Activated effector memory CD4-positive, alpha-beta T cell treated with Interleukin-2 at 50 U/mL for 16 hours (primary cell): ENCODE measurements at regions not wholly inside any gene's neighbourhood (a gene's known extent, or its start where the extent isn't known, plus 50 kb on each side); places are given as distances from the start of the nearest gene placed in this dataset.
"Not testable (repeated sequence)": the region's sequence is repeated elsewhere in the genome, so short reads cannot be mapped to it uniquely, and the experiment has no call there.

Experiments used
- DNase-seq: peaks from one replicate; pipeline ENCODE4 v3.0.0-alpha.2; 2020

- DNase-seq = no peak
Measured at GRCh38 chr19:28612275-28612769, 600.6 kb downstream of the UQCRFS1 start.

DNA sequence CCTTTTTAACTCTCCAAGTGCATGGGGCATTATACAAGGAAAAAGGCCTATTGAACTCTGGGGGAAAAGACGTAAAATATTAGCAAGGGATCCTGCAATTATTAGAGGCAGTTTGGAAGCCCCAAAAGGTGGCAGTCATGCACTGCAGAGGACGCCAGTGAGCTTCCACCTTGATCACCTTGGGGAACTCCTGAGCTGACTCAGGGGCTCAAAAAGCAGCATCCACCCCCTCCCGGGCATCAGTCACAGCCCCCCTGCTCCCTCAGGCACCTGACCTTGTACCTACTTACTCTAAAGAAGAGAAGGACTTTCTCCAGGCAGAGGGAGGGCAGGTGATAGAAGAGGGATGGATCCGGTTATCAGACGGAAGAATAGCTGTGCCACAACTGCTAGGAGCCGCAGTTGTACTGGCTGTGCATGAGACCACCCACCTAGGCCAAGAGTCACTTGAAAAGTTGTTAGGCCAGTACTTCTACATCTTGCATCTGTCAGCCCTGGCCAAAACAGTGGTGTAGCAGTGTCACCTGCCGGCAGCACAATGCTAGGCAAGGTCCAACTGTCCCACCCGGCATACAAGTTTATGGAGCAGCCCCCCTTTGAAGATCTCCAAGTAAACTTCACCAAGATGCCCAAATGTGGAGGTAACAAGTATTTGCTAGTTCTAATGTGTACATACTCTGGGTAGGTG, 601.6 kb downstream of the UQCRFS1 start:
- not testable (repeated sequence) for DNase-seq

DNA sequence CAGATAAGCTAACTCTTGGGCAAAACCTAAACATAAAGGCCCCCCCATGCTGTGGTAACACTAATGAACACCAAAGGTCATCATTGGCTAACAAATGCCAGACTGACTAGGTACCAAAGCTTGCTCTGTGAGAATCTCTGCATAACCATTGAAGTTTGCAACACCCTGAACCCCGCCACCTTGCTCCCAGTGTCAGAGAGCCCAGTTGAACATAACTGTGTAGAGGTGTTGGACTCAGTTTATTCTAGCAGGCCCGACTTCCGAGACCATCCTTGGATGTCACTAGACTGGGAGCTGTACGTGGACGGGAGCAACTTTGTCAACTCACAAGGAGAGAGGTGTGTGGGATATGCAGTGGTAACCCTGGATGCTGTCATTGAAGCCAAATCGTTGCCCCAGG, 602.2 kb downstream of the UQCRFS1 start:
- DNase-seq = no peak

- DNase-seq = no peak
Measured at GRCh38 chr19:28609944-28610343, 603.0 kb downstream of the UQCRFS1 start.

GRCh38 chr19:28609091-28609755, 603.7 kb downstream of the UQCRFS1 start:
- no peak for DNase-seq

DNA sequence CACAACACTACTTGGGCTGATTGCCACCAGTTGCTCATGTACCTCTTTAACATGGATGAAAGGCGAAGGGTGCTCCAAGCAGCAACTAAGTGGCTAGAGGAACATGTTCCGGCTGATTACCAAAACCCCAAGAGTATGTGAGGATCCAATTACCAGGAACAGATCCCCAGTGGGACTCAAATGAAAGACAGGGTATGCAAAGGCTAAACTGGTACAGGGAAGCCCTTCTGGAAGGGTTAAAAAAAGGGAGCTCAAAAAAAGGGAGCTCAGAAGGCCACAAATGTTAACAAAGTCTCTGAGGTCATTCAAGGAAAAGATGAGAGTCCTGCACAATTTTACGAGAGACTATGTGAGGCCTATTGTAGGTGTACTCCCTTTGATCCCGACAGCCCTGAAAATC, 604.7 kb downstream of the UQCRFS1 start:
- DNase-seq = no peak

GRCh38 chr19:28607066-28607583, 605.8 kb downstream of the UQCRFS1 start:
- no peak for DNase-seq

GRCh38 chr19:28606269-28607032, 606.5 kb downstream of the UQCRFS1 start:
- no peak for DNase-seq

DNA sequence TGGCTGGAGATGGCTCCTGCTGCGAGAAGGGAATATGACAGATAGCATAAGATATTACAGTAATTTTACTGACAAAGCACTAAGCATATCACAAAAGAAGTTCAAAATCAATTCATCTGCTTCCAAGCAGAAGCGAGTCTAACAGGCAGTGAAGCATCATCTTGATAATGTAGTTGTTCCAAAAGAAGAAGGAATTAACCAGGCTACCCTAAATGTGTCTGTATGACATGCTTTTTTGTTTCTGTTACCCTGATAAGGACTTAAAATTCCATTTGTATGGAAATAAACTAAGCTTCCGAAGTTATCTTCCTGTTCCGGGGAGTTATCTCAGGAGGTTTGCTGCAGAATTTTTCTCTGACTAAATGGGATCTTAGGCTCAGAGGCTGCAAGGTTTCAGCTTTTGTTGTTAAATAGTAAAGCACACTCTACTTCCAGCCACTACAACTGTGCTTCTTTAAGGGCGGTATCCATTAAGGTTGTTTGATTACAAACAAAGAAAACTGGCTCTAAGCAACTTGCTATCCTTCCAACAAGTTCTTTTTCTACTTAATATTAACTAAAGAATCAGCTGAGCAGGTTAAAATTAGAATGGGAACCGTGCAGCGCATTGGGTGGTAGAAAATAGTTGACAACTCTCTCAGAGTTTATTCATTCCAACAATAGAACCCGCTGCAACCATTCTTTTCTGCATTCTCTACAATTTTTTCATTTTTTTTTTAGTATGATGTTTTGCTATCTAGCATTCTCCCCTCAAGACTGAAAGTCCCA, 607.3 kb downstream of the UQCRFS1 start:
- no peak for DNase-seq

- DNase-seq = no peak
Measured at GRCh38 chr19:28603453-28603852, 609.5 kb downstream of the UQCRFS1 start.

DNA sequence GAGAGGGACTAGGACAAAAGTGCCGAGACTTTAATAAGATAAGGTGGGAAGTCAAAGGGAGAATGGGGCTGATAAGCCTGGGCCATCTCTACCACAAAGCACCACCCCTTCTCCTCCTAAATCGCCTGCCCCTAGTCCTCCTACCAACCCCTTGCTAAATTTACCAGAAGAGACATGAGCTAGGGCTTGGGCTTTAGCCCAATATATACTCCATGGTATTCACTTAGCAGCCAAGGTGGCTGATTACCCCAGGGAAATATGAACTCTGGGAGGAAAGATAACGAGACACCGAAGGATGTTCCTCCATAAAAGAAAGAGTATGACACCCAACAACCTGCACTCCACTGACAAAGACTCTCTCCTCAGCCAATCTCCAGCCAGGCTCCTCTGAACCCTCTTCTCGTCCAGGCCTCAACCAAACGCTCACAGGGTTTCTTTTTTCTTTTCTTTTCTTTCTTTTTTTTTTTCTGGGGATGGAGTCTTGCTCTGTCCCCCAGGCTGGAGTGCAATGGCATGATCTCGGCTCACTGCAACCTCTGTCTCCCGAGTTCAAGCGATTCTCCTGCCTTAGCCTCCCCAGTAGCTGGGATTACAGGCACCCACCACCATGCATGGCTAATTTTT, 610.2 kb downstream of the UQCRFS1 start:
- no peak for DNase-seq

GRCh38 chr19:28601723-28602440, 611.1 kb downstream of the UQCRFS1 start:
- no peak for DNase-seq

DNA sequence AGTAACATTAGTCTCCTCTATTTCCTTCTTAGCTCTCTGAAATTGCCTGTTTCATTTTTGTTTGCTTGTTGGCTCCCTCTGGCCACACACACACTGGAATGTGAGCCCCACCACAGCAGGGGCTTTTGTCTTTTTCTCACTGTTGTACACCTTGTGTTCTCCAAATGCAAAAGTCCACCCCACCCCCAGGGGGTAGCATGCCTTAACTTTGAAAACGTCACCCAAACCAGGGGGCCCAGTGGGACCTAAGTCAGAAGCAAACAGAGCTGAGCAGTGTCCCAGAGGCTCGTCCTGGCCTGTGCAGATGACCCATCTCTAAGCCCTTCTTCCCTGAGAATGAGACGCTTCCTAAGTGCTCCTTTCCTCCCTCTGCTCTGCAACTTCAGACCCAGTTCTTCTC, 614.1 kb downstream of the UQCRFS1 start:
- DNase-seq = no peak

- DNase-seq = no peak
Measured at GRCh38 chr19:28596561-28597071, 616.3 kb downstream of the UQCRFS1 start.

- no peak for DNase-seq
Measured at GRCh38 chr19:28595722-28596480, 617.0 kb downstream of the UQCRFS1 start.

DNA sequence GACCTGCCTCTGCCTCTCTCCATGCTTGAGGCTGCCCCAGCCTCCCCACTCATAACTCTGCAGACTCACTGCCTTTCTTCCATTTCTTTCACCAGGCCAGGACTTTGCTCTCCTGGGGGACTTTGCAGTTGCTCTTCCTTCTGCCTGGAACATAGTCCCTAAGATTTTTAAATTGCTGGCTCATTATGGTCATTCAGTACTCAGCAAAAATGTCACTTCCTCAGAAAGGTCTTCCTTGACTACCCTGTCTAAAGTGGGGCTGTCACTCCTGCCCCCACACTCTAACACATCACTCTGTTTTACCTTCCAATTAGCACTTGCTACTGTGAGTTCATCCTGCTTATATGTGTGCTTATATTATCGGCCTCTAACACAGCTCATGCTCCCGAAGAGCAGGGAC, 618.2 kb downstream of the UQCRFS1 start:
- DNase-seq = no peak

- DNase-seq = not testable (repeated sequence)
Measured at GRCh38 chr19:28589991-28590411, 623.0 kb downstream of the UQCRFS1 start.

GRCh38 chr19:28586474-28586873, 626.5 kb downstream of the UQCRFS1 start:
- no peak for DNase-seq

DNA sequence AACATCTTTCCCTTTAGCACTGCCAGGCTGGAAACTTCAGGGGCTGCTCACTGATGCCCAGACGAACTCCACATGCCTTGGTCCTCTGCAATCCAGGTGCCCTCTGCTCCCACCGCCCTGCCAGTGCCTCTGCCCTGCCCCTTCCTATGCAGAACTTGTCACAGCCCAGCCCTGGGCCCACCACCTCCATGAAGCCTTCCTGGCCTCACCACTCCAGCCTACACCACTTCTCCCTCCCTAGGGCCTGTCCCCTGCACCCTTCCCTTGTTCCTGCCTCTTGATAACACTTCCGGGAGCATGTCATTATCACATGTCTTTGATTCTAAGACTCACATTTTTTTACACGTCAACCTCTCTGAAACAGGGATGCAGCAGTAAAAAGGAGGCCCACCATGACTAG, 627.2 kb downstream of the UQCRFS1 start:
- DNase-seq = no peak

GRCh38 chr19:28583713-28584112, 629.2 kb downstream of the UQCRFS1 start:
- DNase-seq = no peak

DNA sequence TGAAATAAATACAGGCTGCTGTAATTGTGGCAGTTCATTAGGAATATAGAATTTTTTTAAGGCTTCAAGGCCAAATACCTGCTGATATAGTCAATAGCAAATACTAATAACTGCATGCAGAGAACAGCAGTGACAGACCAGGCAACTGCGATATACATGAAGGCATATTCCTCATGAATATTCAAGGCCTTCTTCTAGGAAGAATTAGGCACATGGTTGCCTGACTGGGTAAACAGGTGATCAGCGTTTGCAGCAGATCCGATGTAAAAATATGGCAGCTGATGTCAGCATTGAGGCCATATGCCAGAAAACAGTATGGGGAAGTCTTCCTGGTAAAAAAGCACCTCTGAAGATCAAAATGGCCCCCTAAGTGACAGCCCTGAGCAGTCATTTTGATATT, 629.7 kb downstream of the UQCRFS1 start:
- DNase-seq = no peak
